Endothelial cell of umbilical vein (primary cell): ENCODE measurements at regions not wholly inside any gene's neighbourhood (a gene's known extent, or its start where the extent isn't known, plus 50 kb on each side); places are given as distances from the start of the nearest gene placed in this dataset.

Experiments used
- EZH2 ChIP-seq: IDR thresholded peaks from 2 replicates; pipeline ENCODE4 v1.6.1; 2012; ENCODE audit warnings: borderline replicate concordance, low read depth, mild to moderate bottlenecking, moderate library complexity, low read length, inconsistent platforms; ENCODE audit not compliant: severe bottlenecking
- GATA2 ChIP-seq: IDR thresholded peaks from 2 replicates; pipeline ENCODE4 v1.7.0; 2011; ENCODE audit warnings: low read depth, mild to moderate bottlenecking, moderate library complexity, mixed read lengths, low read length; ENCODE audit not compliant: insufficient read length, insufficient read depth
- JUN ChIP-seq: IDR thresholded peaks from 2 replicates; pipeline ENCODE4 v1.6.1; 2011; ENCODE audit warnings: borderline replicate concordance, low read depth; ENCODE audit not compliant: insufficient read length, insufficient read depth
- POLR2A ChIP-seq: IDR thresholded peaks from 2 replicates; pipeline ENCODE4 v1.6.1; 2012; ENCODE audit warnings: low read depth, mild to moderate bottlenecking, control low read depth, low read length
- TF ChIP-seq, protein P1 (sequence below), 2 donors: IDR thresholded peaks; 1 replicate in 1 of 2; 2 replicates in 1 of 2; pipeline ENCODE4 v1.5.1; 2011; ENCODE audit warnings: low read length in 2 of 2, mild to moderate bottlenecking in 2 of 2, moderate library complexity in 2 of 2, control low read depth in 1 of 2, inconsistent platforms in 1 of 2, low read depth in 1 of 2; ENCODE audit not compliant: insufficient read depth in 1 of 2; ENCODE audit errors: extremely low read depth in 1 of 2

DNA sequence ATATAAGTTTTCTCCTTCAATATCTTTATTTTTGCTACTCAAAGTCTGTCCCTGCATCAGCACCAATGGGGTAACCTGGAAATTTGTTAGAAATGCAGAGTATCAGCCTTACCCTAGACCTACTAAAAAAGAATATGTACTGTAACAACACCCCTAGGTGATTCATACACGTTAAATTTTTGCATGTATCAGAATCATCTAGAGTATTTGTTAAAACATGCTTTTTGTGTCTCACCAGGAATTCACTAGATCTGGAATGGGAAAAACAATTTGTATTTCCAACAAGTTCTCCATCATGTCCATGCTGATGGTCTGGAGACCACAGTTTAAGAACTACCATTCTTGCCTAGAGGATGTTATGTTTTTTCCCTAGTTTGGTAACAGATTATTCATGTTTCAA lies 196.0 kb upstream of the EDNRA start:
- TF ChIP-seq, protein P1, sequence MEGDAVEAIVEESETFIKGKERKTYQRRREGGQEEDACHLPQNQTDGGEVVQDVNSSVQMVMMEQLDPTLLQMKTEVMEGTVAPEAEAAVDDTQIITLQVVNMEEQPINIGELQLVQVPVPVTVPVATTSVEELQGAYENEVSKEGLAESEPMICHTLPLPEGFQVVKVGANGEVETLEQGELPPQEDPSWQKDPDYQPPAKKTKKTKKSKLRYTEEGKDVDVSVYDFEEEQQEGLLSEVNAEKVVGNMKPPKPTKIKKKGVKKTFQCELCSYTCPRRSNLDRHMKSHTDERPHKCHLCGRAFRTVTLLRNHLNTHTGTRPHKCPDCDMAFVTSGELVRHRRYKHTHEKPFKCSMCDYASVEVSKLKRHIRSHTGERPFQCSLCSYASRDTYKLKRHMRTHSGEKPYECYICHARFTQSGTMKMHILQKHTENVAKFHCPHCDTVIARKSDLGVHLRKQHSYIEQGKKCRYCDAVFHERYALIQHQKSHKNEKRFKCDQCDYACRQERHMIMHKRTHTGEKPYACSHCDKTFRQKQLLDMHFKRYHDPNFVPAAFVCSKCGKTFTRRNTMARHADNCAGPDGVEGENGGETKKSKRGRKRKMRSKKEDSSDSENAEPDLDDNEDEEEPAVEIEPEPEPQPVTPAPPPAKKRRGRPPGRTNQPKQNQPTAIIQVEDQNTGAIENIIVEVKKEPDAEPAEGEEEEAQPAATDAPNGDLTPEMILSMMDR (IDR thresholded peaks at IDR 0.05; ENCODE audit: extremely low read depth in 1 of 2, insufficient read depth in 1 of 2, low read depth in 1 of 2, low read length in 2 of 2), result no peak
- TF ChIP-seq GATA2 (no peak), EZH2 (no peak), POLR2A (no peak), JUN (no peak)
